ENCODE measurements at regions not wholly inside any gene's neighbourhood (a gene's known extent, or its start where the extent isn't known, plus 50 kb on each side); places are given as distances from the start of the nearest gene placed in this dataset.
A peak's percentile ranks its signal among the peaks of the same experiment; 100 is the strongest.
"Not testable (repeated sequence)": the region's sequence is repeated elsewhere in the genome, so short reads cannot be mapped to it uniquely, and the experiment has no call there.

GRCh38 chr6:27143474-27144026 lies 104.0 kb upstream of the PRSS16 start:
- Histone ChIP-seq H3K27ac (ENCODE audit: low read depth in 2 of 2, low read length in 2 of 2) (no peak overlapping the region), H3K9ac (ENCODE audit: low read length in 3 of 3) (no peak overlapping the region), H3K27me3 (ENCODE audit: control insufficient read depth, insufficient read depth, low read length) (no peaks in the 10 kb centered on the region), H3K4me3 (ENCODE audit: low read length in 3 of 3) (no peak overlapping the region), H3K4me1 (ENCODE audit: control insufficient read depth in 2 of 3, insufficient read depth in 2 of 3, low read depth in 1 of 3, low read length in 3 of 3) (peaks cover 0 to 6% (median 4%) of the 10 kb centered on the region in 3 donors), H3K36me3 (ENCODE audit: control insufficient read depth in 2 of 3, insufficient read depth in 3 of 3, low read length in 3 of 3) (no peaks in the 10 kb centered on the region), H3K9me3 (ENCODE audit: control insufficient read depth in 2 of 3, insufficient read depth in 1 of 3, low read length in 3 of 3) (no peaks in the 10 kb centered on the region)
- FAIRE-seq = no peak
- intact Hi-C loops (cut with DNase I) = no loop called here
- TF ChIP-seq, protein P1, sequence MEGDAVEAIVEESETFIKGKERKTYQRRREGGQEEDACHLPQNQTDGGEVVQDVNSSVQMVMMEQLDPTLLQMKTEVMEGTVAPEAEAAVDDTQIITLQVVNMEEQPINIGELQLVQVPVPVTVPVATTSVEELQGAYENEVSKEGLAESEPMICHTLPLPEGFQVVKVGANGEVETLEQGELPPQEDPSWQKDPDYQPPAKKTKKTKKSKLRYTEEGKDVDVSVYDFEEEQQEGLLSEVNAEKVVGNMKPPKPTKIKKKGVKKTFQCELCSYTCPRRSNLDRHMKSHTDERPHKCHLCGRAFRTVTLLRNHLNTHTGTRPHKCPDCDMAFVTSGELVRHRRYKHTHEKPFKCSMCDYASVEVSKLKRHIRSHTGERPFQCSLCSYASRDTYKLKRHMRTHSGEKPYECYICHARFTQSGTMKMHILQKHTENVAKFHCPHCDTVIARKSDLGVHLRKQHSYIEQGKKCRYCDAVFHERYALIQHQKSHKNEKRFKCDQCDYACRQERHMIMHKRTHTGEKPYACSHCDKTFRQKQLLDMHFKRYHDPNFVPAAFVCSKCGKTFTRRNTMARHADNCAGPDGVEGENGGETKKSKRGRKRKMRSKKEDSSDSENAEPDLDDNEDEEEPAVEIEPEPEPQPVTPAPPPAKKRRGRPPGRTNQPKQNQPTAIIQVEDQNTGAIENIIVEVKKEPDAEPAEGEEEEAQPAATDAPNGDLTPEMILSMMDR (IDR thresholded peaks at IDR 0.05; ENCODE audit: borderline replicate concordance, extremely low read depth, insufficient read depth) = no peak
- no peak for DNase-seq

GRCh38 chr6:27144740-27145079 lies 102.8 kb upstream of the PRSS16 start:
- peak overlapping the region in 1 of 3 donors; percentile 99 for H3K4me3 ChIP-seq (ENCODE audit: low read length in 3 of 3)
- H3K4me1 ChIP-seq (ENCODE audit: control insufficient read depth in 2 of 3, insufficient read depth in 2 of 3, low read depth in 1 of 3, low read length in 3 of 3) = peaks cover 0 to 6% (median 4%) of the 10 kb centered on the region in 3 donors
- FAIRE-seq = no peak
- H3K27ac ChIP-seq (ENCODE audit: low read depth in 2 of 2, low read length in 2 of 2) = no peak overlapping the region
- intact Hi-C loops (cut with DNase I) = no loop called here
- H3K36me3 ChIP-seq (ENCODE audit: control insufficient read depth in 2 of 3, insufficient read depth in 3 of 3, low read length in 3 of 3) = no peaks in the 10 kb centered on the region
- H3K27me3 ChIP-seq (ENCODE audit: control insufficient read depth, insufficient read depth, low read length) = no peaks in the 10 kb centered on the region
- DNase-seq = peak in 2 of 5 donors; percentile 34 to 51
- no peaks in the 10 kb centered on the region for H3K9me3 ChIP-seq (ENCODE audit: control insufficient read depth in 2 of 3, insufficient read depth in 1 of 3, low read length in 3 of 3)
- TF ChIP-seq, protein P1 (IDR thresholded peaks at IDR 0.05; ENCODE audit: borderline replicate concordance, extremely low read depth, insufficient read depth) = no peak
- H3K9ac ChIP-seq (ENCODE audit: low read length in 3 of 3) = peak overlapping the region in 1 of 3 donors; percentile 100

- intact Hi-C loops (cut with DNase I) = no loop called here
- H3K27me3 ChIP-seq (ENCODE audit: control insufficient read depth, insufficient read depth, low read length) = no peaks in the 10 kb centered on the region
- peak overlapping the region; percentile 83 to 93 for H3K27ac ChIP-seq (ENCODE audit: low read depth in 2 of 2, low read length in 2 of 2)
- TF ChIP-seq, protein P1 (IDR thresholded peaks at IDR 0.05; ENCODE audit: borderline replicate concordance, extremely low read depth, insufficient read depth) = no peak
- H3K9ac ChIP-seq (ENCODE audit: low read length in 3 of 3) = peak overlapping the region; percentile 74 to 100 (median 75)
- FAIRE-seq = no peak
- H3K36me3 ChIP-seq (ENCODE audit: control insufficient read depth in 2 of 3, insufficient read depth in 3 of 3, low read length in 3 of 3) = no peaks in the 10 kb centered on the region
- peaks cover 0 to 6% (median 4%) of the 10 kb centered on the region in 3 donors for H3K4me1 ChIP-seq (ENCODE audit: control insufficient read depth in 2 of 3, insufficient read depth in 2 of 3, low read depth in 1 of 3, low read length in 3 of 3)
- H3K9me3 ChIP-seq (ENCODE audit: control insufficient read depth in 2 of 3, insufficient read depth in 1 of 3, low read length in 3 of 3) = no peaks in the 10 kb centered on the region
- DNase-seq = peak; percentile 84 to 98 (median 90)
- peak overlapping the region; percentile 75 to 99 (median 80) for H3K4me3 ChIP-seq (ENCODE audit: low read length in 3 of 3)
These were observed 101.6 kb upstream of the PRSS16 start for GRCh38 chr6:27145731-27146455.

DNA sequence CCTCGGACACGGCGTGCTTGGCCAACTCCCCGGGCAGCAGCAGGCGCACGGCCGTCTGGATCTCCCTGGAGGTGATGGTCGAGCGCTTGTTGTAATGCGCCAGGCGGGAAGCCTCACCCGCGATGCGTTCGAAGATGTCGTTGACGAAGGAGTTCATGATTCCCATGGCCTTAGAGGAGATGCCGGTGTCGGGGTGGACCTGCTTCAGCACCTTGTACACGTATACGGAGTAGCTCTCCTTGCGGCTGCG lies 101.1 kb upstream of the PRSS16 start:
- H3K4me1 ChIP-seq (ENCODE audit: control insufficient read depth in 2 of 3, insufficient read depth in 2 of 3, low read depth in 1 of 3, low read length in 3 of 3); intact Hi-C loops (cut with DNase I); DNase-seq; H3K27me3 ChIP-seq (ENCODE audit: control insufficient read depth, insufficient read depth, low read length); FAIRE-seq; H3K36me3 ChIP-seq (ENCODE audit: control insufficient read depth in 2 of 3, insufficient read depth in 3 of 3, low read length in 3 of 3); H3K9me3 ChIP-seq (ENCODE audit: control insufficient read depth in 2 of 3, insufficient read depth in 1 of 3, low read length in 3 of 3): not testable (repeated sequence)
- Histone ChIP-seq H3K4me3 (ENCODE audit: low read length in 3 of 3) (peak overlapping the region; percentile 75 to 99 (median 80)), H3K27ac (ENCODE audit: low read depth in 2 of 2, low read length in 2 of 2) (peak overlapping the region; percentile 83 to 93), H3K9ac (ENCODE audit: low read length in 3 of 3) (peak overlapping the region in 2 of 3 donors; percentile 74 to 100)
